ENCODE measurements at regions not wholly inside any gene's neighbourhood (a gene's known extent, or its start where the extent isn't known, plus 50 kb on each side); places are given as distances from the start of the nearest gene placed in this dataset.

DNA sequence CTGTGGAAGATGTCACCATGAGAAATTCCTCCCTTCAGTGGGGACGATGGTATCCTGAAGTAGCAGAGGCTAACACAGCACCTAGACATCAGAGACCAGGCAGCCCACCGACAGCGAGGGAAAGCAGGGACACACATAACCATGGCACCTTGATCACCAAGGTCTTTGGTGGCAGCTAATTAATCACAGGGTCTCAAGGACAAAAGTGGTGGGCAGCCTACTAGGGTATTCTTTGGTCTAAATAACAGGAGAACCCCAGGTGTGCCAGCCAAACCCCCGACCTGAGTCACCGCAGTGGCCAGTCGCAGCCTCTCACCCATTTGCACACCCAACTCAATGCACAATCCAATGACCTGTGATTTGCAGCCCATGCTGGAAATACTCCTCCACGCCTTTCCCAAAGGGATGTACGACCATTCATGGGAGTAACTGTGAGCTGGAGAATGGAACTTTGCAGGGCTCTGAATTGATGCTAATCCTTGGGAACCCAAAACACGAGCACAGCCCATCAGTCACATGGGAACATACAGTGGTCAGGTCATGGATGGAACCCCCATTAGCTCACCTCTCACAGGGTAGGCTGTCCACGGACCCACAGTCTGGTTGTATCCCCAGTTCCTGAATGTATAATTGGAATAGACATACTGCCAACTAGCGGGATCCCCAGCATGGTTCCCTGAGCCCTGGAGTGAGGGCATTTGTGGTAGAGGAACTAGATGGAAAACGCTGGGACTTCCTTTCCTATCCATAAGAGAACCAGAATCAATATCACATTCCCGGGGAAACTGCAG, 58.7 kb upstream of the C14orf180 start:
- no peak for DNase-seq

DNA sequence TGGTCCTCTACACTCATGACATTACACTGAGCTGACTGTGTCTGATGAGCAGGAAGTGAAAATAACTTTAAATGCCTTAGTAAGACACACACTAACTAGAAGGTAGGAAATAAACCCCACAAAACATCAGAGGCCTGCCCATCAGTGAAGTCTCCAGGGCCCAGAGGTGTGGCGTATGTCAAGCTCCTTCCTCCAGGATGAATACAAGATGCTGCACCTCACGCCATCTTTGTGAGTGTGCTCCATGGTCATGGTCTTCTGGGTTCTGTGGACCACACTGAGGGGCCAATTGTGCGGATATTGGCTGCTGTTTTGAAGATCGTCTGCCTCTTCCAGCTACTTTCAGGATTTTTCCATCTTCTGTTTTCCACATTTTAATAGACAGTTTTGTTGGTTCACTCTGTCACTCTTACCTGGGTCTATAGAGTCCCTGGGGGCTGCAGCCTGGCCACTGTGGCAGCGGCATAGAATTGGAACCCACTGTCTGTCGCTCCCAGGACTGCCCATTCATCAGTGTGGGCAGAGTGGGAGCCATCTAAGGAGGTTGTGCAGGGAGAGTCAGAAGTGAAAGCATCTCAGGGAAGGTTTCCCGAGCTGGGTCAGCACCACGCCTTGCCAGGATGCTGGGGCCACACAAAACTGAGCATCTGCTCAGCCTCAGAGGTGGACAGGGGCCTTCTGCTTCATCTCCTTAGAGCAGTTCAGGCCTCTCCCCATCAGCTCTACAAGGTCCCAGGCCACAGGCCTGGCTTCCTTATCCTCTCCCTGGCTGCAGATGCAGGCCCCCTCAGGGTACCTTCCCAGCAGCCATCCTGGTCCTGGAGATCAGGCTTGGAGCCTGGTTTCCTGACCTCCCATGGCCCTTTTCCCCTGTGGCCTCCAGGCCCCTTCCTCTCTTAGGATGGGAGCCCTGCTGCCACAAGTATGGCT, 57.5 kb upstream of the C14orf180 start:
- DNase-seq: no peak

- DNase-seq: no peak
Observed at GRCh38 chr14:104522926-104523545, 56.5 kb upstream of the C14orf180 start.

GRCh38 chr14:104523546-104523935, 56.0 kb upstream of the C14orf180 start:
- no peak for DNase-seq

- no peak for DNase-seq
Observed at GRCh38 chr14:104524726-104525125, 54.8 kb upstream of the C14orf180 start.

DNA sequence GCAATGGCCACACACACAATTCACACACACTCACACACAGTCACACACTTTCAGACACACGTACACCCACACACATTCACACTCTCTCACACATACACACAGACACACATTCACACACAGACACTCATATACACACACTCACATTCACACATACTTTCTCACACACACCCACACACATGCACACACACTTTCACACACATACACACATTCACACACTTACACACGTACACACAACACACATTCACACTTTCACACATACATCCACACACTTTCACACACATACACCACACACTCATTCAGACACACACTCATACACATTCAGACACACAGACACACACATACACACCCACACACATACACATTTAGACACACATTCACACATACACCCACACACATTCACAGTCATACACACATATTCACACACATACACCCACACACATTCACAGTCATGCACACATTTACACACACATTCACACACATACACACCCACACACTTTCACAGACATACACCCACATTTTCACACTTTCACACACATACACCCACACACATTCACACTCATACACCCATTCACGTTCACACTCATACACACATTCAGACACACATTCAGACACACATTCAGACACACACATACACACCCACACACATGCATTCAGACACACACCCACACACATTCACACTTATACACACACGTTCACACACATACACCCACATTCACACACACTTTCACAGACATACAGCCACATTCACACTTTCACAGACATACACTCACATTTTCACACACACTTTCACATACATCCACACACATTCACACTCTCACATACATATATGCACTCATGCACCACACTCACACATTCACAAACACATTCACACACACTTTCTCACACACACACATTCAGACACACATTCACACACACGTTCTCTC, 52.6 kb upstream of the C14orf180 start:
- DNase-seq: no peak

- no peak for DNase-seq
Observed at GRCh38 chr14:104527857-104528459, 51.6 kb upstream of the C14orf180 start.

- DNase-seq: no peak
Observed at GRCh38 chr14:104528496-104528895, 51.1 kb upstream of the C14orf180 start.
